NCI-H82 treated with DMSO at 0.1 percent for 48 hours (cell line): ENCODE measurements at regions not wholly inside any gene's neighbourhood (a gene's known extent, or its start where the extent isn't known, plus 50 kb on each side); places are given as distances from the start of the nearest gene placed in this dataset.
A peak's percentile ranks its signal among the peaks of the same experiment; 100 is the strongest.
"Not testable (repeated sequence)": the region's sequence is repeated elsewhere in the genome, so short reads cannot be mapped to it uniquely, and the experiment has no call there.

Experiments
- DNase-seq: peaks from one replicate; lab custom pipeline; 2025; ENCODE audit not compliant: unreplicated experiment; lab: John Stamatoyannopoulos, UW

DNA sequence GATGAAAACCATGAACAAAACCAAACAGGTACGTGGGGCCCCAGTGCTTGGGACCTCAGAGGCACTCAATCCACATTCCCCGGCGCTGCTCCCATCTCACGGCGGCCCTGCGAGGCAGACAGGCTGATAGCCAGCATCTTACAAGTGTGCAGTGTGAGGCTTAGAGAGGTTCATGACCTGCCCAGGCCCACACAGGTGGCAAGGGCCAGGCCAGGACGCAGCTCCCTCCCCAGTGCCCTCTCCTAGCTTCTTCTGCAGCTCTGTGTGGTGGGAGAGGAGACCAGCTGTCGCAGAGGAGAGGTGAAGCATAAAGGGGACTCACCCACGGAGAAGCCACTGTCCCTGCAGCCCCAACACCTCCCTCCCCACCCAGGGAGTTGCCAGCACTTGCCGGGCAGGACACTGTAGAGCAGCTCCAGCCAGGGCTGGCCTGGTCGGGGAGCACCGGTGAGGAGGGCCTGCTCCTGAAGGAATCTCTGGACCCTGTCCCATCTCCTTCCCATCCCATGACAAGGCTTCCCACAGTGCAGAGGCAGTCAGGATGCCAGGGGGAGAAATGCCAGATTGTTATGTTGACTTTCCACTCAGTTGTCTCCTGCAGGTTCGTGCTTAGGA, 92.4 kb upstream of the TMEM45B start:
- DNase-seq, result no peak

DNA sequence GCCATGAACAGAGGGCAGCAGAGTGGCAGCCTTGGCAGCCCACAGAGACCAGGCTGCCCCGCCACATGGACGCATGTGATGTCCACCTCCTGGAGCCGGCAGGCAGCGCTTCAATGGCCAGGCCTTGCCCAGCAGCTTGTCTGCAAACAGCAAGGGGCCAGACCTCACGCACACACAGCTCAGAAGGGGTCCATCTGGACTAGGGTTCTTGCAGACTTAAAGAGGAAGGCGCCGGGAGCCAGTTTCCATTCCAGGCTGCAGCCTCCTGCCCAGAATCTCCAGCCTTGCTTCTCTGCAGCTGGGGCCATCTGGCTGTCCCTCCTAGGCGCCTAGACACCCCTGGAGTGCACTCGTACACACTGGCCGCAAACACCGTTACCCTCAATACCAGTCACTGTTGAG, 91.9 kb upstream of the TMEM45B start:
- DNase-seq, result no peak

DNA sequence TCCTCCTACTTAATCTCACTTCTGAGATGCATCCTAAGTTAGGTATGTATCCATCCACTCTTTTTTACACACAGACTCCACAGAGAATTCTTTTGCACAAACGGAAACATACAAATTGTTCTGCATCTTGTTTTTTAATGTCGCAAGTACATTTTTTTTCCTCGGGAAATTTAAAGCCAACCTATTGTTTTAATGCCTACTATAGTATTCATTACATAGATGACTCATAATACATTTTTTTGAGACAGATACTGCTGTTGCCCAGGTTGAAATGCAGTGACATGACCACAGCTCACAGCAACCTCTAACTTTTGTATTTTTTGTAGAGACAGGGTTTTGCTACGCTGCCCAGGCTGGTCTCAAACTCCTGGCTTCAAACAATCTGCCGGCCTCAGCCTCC, 90.8 kb upstream of the TMEM45B start:
- DNase-seq, result no peak

DNA sequence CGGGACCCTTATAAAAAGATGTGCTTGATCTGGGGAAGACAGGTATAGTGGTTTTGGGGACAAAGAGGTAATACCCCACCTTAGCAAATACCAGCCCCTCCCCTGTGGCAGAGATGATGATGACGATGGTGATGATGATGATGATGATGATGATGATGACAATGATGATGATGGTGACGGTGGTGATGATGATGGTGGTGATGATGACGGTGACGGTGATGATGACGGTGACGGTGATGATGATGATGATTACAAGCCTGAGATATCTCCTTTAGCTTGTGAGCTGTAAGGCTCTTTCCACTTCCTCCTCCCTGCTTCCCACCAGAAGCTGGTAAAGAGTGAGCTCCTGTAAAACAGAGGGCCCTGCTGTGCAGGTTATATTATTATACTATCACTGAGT, 89.5 kb upstream of the TMEM45B start:
- no peak for DNase-seq

DNA sequence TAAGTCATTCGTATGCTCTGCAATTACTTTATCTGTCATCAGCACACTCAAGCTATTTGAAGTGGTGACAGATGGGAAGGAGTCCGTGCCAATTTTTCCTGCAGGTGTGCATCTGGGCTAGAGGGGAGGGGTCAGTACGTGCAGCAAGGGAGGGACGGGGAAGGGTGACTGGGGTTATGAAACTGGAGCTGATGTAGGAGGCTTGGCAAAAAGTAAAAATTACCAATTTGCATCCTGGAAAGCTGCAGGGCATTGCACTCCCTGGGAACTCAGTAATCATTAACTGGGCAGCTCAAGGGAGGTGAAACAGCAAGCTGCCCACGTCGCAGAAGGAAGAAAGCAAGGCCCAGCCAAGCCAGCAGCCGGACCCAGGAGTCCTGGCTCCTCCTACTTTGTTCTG, 87.1 kb upstream of the TMEM45B start:
- no peak for DNase-seq

DNA sequence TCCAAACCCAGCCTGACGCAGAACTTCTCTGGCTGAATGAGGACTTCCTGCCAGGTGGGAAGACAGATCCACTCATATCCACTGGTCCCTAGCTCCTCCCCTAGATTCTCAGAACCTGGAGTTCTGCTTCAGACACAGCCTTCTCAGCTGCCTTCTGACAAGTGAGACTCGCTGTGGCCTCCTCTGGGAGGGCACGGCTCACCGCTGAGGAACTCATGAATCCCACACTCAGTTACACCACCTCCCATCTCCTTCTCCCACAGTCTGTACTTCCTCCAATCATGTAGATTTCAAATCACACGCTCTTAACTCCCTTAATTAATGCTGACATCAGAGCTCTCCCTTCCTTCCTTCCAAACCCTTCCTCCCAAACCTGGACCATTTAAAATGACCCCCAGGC, 86.4 kb upstream of the TMEM45B start:
- no peak for DNase-seq

DNA sequence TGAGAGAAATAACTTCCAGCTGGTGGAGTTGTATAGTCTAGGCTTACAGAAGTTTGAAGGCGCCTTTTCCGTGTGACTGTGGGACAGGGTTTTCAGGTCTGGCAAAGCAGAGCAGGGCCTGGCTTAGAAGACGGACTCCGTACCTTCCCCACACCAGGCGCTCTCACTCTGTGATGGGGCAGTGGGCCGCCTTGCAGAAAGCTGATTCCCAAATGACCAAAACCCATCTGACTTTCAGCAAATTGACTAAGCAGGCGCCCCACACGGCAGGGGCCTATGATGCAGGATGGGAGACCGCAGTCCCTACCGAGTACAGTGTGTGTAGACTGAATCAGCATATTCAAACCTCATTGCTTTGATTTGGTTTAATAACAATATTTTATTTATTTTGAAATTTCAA, 85.8 kb upstream of the TMEM45B start:
- no peak for DNase-seq

DNA sequence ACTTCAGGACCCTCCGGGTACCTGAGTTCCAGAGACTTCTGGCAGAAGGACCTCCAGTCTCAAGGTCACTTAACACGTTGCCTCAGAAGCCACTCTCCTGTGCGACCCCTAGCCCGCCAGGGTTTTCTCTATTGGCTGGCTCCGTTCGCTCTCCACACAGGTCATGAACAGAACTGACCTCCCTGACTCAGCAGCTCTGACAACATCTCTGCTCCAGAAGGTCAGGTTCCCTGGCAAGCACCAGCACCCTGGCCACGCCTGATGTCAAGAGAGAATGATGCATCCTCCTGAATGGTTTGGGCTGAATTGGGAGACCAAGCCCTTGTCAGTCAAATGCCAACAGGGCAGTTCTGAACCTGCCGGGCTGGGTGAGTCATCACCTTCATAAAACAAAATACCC, 84.3 kb upstream of the TMEM45B start:
- DNase-seq, result no peak

DNA sequence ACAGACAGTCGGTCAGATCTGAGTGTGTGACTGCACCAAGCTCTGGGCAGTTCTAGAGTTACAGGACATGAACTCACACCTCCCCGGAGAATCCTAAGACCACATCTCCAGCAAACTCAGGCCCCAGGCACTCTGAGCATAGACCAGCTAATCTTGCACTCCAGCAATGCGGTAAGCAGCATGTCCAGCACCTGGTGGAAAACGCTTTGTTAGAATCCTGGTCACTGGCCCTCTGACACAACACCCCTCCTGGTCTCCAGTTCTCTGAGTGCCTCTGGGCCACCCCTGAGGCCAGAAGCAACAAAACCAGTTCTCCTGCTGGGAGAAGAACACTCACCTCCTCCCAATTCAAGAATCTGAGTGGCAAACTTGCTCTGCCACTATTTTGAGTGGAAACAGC, 82.7 kb upstream of the TMEM45B start:
- no peak for DNase-seq

DNA sequence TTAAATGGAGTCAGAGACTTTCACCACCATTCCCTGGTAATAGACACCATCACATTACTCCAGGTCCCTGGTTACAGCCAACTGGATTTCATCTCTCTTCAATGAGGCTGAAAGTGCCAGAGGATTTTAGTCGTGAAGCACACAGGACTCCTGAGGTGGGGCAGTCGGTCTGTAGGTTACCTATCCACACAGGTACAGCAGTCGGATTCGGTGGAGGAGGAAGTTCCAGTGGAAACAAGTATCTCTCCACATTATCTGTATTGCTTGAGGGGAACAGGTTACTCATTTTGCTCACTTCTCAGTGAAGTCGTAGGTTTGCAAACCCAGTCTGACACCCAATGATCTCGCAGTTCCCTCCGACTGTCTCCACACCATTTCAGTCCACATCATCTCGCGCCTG, 82.3 kb upstream of the TMEM45B start:
- no peak for DNase-seq

DNA sequence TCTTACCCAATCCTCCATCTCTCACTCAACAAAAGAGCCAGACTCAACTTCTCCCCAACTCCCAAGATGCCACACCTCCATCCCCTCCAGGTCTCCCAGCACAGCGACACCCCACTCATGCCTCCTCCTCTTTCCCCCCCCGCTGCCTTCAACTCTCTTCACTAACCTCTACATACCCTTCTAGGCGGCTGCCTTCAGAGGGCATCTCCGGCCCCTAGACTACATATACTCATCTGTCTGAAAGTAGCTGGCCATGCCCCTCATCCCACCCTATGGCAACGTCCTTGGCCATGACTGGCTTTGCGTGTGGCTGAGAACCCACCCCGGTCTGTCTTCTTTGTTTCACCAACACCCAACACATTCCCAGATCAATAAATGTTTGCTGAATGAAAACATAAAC, 81.7 kb upstream of the TMEM45B start:
- no peak for DNase-seq

DNA sequence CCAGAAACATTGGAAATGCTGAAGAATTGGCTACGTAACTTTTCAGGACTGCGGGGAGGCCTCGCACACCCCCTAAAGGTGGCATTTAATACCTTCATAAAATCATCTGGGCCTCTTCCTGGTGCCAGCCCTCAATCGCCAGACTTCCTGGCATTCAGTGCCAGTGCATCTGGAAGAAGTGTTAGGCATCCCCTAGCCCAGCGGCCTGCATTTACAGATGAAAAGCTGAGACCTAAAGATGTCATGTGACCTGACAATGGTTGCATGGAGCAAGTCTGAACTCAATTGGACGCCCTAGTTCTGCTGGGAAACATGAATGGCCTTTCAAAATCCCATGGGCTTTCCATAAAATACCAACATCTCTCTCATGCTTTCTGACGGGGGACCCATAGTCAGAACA, 81.0 kb upstream of the TMEM45B start:
- no peak for DNase-seq

DNA sequence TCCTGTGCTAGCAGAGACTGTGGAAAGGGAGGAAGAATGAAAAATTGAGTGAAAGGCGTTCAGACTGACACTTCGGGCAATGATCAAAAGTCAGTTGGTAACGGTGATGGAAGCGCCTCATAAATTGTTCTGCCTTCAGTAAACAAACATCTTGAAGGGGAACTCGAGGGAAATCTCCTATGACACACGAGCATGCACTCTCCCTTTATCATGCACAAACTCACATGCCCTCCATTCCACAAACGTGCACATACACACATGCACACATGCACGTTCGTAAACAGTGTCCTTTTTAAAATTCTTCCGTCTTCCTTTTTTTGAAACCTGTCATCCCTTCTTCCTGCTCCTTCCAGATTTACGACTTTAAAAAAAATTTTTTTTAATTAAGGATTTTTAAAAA, 77.8 kb upstream of the TMEM45B start:
- no peak for DNase-seq

DNA sequence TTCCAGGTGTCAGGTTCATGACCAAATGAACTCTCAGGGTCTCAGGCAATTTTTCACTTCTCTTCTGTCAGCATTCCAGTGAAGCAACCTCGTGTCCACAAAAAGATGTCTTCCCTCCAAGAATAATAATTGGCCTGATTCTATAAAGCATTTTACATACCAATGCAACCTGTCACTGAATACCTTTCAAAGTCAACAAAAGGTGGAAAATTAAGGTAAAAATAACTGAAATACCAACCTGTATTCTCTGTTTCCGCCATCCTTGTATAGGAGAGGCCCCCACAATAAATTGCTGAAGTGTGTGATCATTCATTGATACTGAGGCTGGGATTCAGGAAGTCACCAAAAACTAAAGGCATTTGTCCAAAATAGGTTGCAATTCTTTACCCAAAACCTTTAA, 77.4 kb upstream of the TMEM45B start:
- DNase-seq, result no peak

DNA sequence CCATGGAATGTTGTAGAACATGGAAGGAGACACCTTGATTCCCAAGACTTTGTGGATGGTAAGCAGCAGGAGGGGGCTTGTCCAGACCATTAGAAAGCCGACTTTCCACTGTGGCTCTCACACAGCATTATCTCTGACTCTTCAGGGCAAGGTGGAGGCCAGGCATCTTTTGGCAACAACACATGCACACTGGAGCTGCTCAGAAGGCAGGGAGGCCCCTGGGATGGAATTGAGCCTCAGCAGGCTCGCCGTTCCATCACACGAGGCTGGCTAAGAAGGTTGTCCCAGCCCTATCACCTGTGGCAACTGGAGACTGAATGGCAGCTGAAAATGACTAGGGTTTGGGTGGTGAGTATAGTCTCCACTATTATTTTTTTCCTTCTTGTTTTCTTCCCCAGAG, 76.3 kb upstream of the TMEM45B start:
- no peak for DNase-seq

DNA sequence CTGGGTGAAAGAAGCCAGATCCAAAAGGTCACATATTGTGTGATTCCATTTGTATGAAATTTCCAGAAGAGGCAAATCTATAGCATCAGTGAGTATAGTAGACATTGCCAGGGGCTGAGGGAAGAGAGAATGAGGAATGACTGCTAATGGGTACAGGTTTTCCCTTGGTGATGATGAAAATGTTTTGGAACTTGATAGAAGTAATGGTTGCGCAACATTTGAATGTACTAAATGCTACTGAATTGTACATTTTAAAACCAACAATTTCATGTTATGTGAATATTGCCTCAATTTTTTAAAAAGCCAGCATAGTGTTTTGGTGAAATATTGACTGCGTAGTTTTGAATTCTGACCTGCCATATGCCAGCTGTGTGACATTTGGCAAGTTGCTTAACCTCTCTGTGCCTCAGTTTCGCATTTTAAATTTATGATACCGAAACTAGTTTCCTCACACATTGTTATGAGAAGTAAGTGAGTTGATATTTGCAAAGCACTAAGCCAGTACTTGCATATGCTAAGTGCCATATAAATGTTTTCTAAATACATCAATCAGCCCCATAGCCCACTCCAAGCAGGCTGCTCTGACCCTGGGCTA, 75.4 kb upstream of the TMEM45B start:
- DNase-seq, result no peak

DNA sequence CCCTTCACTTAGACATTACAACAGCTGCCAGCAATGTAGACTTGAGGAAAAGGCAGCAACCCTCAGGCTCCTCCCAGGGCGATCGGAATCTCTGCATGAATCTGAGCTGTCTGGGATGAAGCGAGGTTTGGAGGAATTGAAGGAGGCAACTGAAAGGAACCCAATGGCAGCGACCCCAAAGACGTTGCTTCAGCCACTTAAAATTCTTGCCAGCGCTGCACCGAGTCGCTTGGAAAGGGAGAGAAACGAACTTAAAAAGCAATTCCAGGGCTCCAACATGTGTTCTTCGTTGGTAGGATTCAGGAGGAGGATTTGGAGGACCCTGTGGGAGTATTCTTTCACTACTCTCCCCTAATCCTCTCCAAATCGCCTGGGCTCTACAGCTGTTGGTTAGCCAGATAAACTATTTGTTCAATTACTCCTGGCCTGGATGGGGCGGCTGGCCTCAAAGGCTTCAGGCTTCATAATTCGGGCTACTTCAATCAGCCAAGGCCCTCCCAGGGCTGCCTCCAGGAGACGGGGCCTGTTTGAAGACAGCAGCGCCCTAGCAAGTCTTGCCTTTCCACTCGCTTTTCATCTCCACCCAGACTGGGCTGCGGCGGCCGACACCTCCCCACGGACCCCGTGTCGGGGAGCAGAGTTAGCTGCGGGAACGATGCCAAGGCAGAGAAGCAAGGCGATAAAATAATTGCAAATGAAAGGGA, 72.4 kb upstream of the TMEM45B start:
- peak; percentile 10 for DNase-seq

DNA sequence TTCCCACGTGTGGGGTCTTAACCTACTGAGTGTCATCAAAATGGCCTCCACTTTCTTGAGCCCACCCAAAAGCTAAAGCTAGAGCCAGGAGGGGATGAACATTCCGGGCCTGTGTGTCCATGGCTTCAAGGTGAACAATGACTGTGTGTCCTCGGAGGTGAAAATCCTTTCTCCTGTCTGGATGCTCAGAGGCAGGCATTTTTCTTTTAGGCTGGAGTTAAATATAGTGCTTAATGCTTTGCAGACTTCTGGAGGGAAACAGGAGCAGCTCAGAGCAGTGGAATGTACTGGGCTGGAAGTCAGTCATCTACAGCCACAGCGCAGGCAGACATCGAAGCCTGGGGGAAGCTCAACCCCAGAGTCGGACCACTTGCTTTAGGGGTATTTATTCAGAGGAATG, 68.6 kb upstream of the TMEM45B start:
- DNase-seq, result no peak

DNA sequence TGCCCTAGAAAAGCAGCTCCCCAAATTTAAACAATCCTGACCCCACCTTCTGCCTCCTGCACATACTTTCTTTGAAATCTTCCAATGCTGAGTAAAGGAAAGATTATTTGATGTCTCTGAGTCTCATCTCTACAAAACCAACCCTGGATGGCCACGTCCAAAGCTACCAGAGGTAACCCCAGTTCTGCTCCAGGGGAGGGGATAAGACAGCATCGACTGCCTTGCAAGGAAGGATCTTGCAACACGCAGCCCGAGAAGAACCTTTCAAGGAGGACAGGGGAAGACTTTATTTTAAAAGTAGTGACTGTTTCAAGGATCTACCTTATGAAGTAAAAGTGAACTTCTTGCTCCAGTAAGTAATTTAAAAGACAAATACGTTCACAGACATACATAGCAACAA, 66.5 kb upstream of the TMEM45B start:
- DNase-seq, result no peak

DNA sequence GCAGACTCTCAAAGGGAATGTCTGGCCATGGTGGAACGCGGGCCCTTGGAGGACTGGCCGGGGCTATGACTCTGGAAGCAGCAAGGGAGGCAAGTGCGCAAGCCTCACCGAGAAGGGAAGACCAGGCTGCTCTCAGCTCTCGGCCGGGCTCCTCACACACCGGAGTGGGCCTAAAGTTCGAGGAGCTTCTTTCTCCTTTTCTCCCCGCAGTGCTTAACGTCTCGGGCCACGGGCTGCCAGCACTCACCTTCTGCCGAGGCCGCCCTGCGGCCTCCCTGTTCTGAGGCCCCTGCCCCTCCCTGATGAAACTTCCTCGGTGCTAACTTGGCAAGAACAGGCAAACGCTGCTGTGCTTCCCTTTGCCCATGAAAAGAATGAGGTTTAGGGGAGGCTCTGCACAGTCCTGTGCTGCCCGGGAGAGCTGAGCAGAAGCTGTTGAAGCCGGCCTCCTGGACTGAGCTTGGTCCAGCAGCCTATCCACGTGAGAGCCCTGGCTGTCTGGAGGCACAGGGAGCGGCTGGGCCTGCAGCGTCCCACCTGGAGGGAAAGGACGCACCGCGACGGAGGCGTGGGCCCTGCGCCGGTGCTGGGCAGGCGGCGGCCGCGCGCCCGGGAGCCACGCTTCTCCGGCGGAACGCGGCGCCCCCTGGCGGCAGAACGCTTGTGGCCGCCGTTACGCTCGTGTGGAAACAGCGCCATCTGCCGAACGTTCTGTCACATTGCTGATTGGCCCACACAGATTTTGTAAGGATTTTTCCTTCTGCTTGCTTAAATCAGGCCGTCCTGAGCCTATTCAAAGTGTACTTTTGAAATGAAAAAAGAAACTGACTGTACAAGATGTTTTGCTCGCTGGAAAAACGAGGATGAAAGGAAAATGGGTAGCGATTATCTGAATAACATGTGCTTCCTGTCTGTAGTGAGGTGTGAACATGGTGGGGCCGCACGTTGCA, 65.0 kb upstream of the TMEM45B start:
- peak; percentile 4 for DNase-seq

DNA sequence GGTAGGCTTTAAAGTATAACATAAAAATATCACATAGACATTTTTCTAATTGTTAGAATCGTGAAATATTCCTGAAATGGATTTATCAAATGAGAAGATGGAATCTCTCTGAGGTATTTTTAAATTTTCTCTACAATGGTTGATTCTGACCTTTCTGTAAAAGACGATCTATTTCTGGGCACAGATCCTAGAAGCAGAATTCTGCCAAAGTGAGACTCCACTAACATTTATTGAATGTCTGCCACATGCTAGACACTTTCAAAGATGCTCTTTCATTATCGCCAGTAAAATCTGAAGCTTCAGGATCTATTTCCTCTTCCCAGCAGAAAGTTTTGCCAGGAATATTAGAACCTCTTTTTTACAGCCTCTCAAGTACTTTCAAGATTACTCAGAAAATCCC, 64.1 kb upstream of the TMEM45B start:
- no peak for DNase-seq

DNA sequence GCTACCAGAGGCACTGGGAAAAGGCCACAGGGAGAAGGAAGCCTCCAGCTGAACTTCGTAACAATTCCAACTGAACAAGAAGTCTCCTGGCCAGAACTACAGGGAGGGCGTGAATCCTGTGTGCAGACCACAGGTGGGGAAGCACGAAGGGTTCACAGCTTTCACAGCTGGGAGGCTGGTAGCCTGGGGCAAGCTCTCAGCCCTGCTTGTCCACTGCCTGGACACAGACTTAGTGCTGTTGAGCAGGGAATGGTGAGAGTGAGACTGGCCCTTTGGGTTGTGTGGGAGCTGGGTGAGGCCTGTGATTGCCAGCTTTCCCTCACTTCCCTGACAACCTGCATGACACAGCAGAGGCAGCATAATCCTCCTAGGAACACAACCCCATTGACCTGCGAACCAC, 52.1 kb upstream of the TMEM45B start:
- DNase-seq, result not testable (repeated sequence)
